SH-SY5Y (cell line): ENCODE measurements at regions not wholly inside any gene's neighbourhood (a gene's known extent, or its start where the extent isn't known, plus 50 kb on each side); places are given as distances from the start of the nearest gene placed in this dataset.

Source experiments
- GATA2 ChIP-seq: IDR thresholded peaks from 2 replicates; pipeline ENCODE4 v1.6.1; 2011; ENCODE audit warnings: mild to moderate bottlenecking, low read depth, low read length
- GATA3 ChIP-seq: IDR thresholded peaks from 2 replicates; pipeline ENCODE4 v1.6.1; 2011; ENCODE audit warnings: low read depth, mild to moderate bottlenecking, low read length, moderate library complexity

DNA sequence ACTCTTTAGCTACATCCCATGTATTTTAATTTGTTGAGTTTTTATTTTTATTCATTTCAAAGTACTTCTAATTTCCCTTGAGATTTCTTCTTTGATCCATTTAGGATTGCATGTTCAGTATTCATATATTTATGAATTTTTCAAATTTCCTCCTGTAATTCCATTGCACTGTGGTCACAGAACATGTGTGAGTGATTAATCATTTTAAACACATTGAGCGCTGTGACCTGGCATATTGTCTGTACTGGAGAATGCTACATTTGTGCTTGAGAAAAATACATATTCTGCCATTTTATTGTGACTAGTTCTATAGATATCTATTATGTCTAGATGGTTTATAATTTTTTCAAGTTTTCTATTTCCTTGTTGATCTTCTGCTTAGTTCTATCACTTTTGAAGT, 353.7 kb downstream of the RAD51AP2 start:
- TF ChIP-seq GATA2 (no peak), GATA3 (no peak)
